NCI-H2171 (cell line): ENCODE measurements at regions not wholly inside any gene's neighbourhood (a gene's known extent, or its start where the extent isn't known, plus 50 kb on each side); places are given as distances from the start of the nearest gene placed in this dataset.

Experiments used
- DNase-seq: peaks from one replicate; lab custom pipeline; 2025; lab: John Stamatoyannopoulos, UW

GRCh38 chr3:22942981-22943380 is 260.1 kb upstream of the UBE2E2 start:
- DNase-seq = no peak

- no peak for DNase-seq
These were observed 255.3 kb upstream of the UBE2E2 start for GRCh38 chr3:22947851-22948250.

- no peak for DNase-seq
These were observed 251.2 kb upstream of the UBE2E2 start for GRCh38 chr3:22951910-22952309.

GRCh38 chr3:22952860-22953259 is 250.3 kb upstream of the UBE2E2 start:
- no peak for DNase-seq

GRCh38 chr3:22959593-22959992 is 243.5 kb upstream of the UBE2E2 start:
- no peak for DNase-seq

- peak; percentile 8 for DNase-seq
These were observed 242.8 kb upstream of the UBE2E2 start for GRCh38 chr3:22960105-22960984.

GRCh38 chr3:22962244-22962643 is 240.9 kb upstream of the UBE2E2 start:
- no peak for DNase-seq

- no peak for DNase-seq
These were observed 236.8 kb upstream of the UBE2E2 start for GRCh38 chr3:22966349-22966748.

- no peak for DNase-seq
These were observed 233.9 kb upstream of the UBE2E2 start for GRCh38 chr3:22969276-22969675.

GRCh38 chr3:22971497-22971896 is 231.6 kb upstream of the UBE2E2 start:
- no peak for DNase-seq

GRCh38 chr3:22977042-22977441 is 226.1 kb upstream of the UBE2E2 start:
- no peak for DNase-seq

GRCh38 chr3:22977650-22978289 is 225.4 kb upstream of the UBE2E2 start:
- DNase-seq = no peak

- DNase-seq = no peak
These were observed 223.5 kb upstream of the UBE2E2 start for GRCh38 chr3:22979581-22979980.

- DNase-seq = no peak
These were observed 222.8 kb upstream of the UBE2E2 start for GRCh38 chr3:22980346-22980745.

- no peak for DNase-seq
These were observed 222.0 kb upstream of the UBE2E2 start for GRCh38 chr3:22981166-22981565.

GRCh38 chr3:22981861-22982260 is 221.3 kb upstream of the UBE2E2 start:
- no peak for DNase-seq

GRCh38 chr3:22982981-22983587 is 220.0 kb upstream of the UBE2E2 start:
- DNase-seq = no peak

GRCh38 chr3:22986958-22987357 is 216.2 kb upstream of the UBE2E2 start:
- DNase-seq = no peak

GRCh38 chr3:22988566-22988965 is 214.6 kb upstream of the UBE2E2 start:
- no peak for DNase-seq

- no peak for DNase-seq
These were observed 213.4 kb upstream of the UBE2E2 start for GRCh38 chr3:22989716-22990115.

GRCh38 chr3:22990291-22991200 is 212.6 kb upstream of the UBE2E2 start:
- DNase-seq = no peak

- DNase-seq = no peak
These were observed 208.3 kb upstream of the UBE2E2 start for GRCh38 chr3:22994781-22995180.
